ENCODE measurements at regions not wholly inside any gene's neighbourhood (a gene's known extent, or its start where the extent isn't known, plus 50 kb on each side); places are given as distances from the start of the nearest gene placed in this dataset.
A peak's percentile ranks its signal among the peaks of the same experiment; 100 is the strongest.

DNA sequence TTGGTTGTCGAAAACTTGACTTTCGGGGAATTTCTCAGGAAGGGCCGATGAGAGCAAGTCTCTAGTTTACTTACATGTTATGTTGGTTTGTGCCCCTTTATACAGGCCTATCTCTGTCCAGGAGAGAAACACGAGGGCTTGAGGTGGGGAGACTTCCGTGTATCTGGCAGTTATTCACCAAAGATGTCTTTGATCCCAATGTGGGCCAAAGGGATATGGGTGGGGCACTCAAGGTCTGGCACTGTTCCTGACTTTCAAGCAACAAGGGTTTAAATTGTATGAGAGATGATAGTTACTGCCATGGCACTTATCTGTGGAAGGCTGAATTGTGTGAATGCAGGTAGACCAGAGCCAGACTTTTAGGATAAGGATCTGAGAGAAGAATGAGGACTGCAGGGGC is 137.2 kb upstream of the DHRS4 start:
- in situ Hi-C loops (cut with HindIII; ENCODE audit: low pct_unique_long_range_greater_than_20kb, low sequenced_read_pairs), result no loop called here
- DNase-seq (ENCODE audit: low read depth), result no peak

DNA sequence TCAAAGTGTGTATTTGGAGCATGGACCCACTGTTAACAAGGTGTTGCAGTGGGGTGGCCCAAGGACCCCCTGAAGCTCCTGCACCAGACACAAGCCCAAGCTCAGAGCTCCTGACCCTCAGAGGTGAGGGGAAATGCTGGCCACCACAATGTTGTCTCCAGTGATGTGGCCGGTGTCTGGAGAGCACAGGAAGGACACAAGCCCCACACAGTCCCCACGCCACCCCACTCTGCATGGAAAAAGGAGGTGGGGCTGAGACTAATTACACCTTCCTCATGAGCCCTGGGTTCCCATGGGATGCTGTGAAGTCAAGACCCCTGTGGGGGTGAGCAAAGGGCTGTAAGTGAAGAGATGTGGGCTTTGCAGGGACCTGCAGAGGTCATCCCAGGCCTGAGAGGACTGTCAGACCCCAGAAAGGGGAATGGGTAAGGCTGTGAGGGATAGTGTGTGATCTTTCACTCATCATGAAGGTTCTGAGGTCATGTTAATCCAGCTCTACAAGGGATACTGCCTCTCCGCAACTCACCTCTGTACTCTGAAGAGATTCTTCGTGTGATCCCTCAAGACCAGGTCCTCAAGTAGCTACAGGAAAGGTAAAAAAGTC is 136.3 kb upstream of the DHRS4 start:
- in situ Hi-C loops (cut with HindIII; ENCODE audit: low pct_unique_long_range_greater_than_20kb, low sequenced_read_pairs), result no loop called here

DNA sequence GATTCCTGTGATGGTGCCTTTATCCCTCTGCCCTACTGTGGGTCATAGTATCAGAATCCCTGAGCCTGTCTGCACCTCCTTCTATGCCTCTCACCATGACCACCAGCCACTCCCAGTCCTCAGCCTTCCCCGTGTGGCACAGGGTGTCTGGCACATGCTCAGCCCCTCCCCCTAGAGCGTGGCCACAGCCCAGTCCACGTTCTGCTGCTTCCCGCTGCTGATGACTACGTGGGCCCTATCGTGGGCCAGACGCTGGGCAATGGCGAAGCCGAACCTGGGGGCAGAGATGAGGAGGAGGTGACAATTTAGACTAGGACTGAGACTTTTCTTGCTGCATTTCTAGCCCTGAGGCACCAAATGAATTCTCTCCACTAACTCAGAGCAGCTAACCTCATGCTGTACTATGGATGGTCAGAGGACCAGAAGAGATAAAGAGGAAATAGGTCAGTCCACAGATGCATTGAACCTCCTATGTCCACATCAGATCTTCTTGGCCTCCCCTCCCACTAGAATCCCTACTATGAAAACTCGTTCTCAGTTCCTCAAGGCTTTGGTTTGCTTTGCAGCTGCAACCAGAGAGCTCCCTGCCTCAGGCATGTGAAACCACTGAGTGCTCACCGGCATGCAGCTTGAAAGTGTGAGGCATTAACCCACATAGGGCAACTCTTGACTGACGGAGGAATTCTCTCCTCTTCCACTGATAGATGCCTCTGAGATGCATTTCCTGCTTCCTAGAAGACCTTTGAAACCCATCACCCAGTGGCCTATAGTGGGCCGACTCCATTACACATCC is 126.3 kb upstream of the DHRS4 start:
- no peak for DNase-seq (ENCODE audit: low read depth)
- in situ Hi-C loops (cut with HindIII; ENCODE audit: low pct_unique_long_range_greater_than_20kb, low sequenced_read_pairs), result no loop called here

More for the DNA sequence above, 136.3 kb upstream of the DHRS4 start:
- DNase-seq (ENCODE audit: low read depth), result no peak

DNA sequence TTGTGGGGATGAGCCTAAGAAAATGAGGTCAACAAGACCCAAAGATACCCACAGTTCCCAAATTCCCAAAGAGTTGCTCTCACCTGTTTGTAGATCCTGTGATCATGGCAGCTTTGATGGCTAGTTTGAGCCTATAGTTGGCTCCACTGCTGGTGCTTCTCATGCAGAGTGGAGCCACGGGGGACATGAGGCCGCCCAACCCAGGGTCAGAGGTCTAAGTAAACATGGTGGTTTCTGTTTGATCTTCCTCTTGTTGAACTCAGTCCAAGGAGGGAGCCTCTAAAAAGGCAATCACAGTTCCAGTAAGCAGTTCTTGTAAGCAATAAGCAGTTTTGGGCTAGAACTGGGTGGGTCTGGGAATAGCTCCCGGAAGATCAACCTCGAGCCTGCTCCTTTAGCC is 125.6 kb upstream of the DHRS4 start:
- in situ Hi-C loops (cut with HindIII; ENCODE audit: low pct_unique_long_range_greater_than_20kb, low sequenced_read_pairs), result no loop called here
- no peak for DNase-seq (ENCODE audit: low read depth)

DNA sequence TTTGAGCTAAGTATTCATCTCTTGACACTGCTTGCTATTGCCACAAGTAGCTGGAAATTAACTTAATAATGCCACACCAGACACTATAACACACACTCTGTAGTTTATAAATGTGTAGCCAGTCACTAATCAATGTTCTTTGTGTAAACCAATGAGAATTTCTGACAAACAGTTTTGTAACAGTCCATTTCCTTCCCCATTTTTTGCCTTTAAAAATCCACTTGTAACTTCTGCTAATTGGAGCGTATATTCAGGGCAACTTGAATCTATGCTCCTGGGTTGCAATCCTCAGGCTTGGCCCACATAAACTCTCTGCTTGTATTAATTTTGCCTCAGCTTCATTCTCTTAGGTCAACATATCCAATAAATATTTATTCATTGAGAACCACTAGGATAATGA is 125.0 kb upstream of the DHRS4 start:
- DNase-seq (ENCODE audit: low read depth), result no peak
- in situ Hi-C loops (cut with HindIII; ENCODE audit: low pct_unique_long_range_greater_than_20kb, low sequenced_read_pairs), result no loop called here

DNA sequence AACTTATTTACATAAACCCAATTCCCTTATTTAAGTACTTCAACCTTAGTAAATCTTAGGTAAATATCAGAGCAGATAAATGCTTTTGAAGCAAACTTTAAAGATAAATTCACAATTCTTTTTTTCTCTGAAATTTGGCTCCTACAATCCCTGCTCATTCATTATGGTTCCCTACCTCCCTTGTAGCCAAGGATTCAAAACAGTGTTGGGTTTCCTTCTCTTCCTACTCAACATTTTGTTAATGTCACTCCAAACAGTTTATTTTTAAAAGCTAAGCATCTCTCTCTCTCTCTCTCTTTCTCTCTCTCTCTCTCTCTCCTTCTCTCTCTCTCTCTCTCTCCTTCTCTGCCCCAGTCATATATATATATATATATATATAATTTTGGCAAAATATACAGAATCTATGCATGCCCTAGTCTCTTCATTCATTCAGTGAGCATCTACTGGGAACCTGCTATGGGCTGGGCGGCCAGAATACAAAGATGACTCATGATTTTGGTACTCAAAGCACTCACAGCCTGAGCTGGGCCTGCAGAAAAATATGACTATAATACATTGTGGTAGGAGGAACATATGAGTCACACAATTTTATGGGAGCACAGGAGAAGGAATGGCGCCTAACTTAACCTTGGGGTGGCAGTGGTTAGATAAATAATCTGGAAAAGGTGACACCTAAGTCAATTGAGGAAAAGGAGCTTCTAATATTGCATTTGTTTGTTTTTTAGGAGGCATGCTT is 123.7 kb upstream of the DHRS4 start:
- in situ Hi-C loops (cut with HindIII; ENCODE audit: low pct_unique_long_range_greater_than_20kb, low sequenced_read_pairs), result no loop called here

DNA sequence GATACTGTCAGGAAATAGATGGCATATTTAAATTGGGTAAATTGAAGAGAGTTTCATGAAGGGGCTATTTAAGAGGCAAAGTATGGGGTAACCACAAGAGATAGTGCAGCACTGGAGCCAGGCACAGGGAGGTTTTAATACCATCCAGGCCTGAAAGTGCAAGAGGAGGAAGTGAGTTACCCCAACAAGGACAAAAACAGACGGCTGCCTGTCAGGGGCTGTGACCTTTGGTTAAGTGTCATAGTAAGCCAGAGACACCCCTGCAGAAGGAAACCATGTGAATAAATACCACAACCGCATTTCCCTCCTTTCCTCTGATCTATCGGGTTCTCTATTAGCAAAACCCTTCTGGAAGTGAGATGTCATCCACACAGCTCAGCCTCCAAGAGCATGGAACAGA is 122.0 kb upstream of the DHRS4 start:
- no peak for DNase-seq (ENCODE audit: low read depth)

More for the DNA sequence above, 123.7 kb upstream of the DHRS4 start:
- DNase-seq (ENCODE audit: low read depth), result peak; percentile 75

DNA sequence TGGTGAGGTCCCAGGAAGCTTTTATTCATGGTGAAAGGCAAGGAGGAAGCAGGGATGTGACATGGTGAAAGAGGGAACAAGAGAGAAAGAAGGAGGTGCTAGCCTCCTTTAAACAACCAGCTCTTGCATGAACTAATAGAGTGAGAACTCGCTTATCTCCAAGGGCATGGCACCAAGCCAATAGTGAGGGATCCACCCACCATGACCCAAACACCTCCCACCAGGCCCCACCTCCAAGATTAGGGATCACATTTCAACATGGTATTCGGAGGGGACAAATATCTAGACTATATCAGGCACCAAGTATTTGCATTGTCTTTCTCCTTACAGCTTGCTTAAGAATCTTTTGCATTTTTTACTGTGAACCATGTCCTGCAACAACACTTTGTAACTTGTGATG is 91.9 kb upstream of the DHRS4 start:
- peak; percentile 2 for DNase-seq (ENCODE audit: low read depth)
- in situ Hi-C loops (cut with HindIII; ENCODE audit: low pct_unique_long_range_greater_than_20kb, low sequenced_read_pairs), result no loop called here

More for the DNA sequence above, 122.0 kb upstream of the DHRS4 start:
- in situ Hi-C loops (cut with HindIII; ENCODE audit: low pct_unique_long_range_greater_than_20kb, low sequenced_read_pairs), result no loop called here

DNA sequence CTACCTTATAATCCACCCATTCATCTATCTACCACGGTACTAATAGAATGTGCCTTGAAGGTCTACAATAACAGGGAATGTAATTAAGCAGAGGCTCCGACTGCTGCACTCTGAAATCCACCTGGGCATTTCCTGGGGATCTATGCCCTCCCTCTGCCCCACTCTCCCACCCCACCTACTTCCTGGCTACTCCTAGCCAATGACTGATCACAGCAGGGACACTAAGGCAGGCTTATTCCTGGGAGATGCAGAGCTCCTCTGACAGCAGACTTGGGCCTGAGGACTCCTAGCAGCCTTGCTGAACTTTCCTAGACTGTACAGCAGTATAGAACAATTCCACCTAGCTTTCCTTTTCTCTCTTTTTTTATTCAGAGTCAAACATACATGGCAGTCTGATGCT is 91.1 kb upstream of the DHRS4 start:
- in situ Hi-C loops (cut with HindIII; ENCODE audit: low pct_unique_long_range_greater_than_20kb, low sequenced_read_pairs), result no loop called here

DNA sequence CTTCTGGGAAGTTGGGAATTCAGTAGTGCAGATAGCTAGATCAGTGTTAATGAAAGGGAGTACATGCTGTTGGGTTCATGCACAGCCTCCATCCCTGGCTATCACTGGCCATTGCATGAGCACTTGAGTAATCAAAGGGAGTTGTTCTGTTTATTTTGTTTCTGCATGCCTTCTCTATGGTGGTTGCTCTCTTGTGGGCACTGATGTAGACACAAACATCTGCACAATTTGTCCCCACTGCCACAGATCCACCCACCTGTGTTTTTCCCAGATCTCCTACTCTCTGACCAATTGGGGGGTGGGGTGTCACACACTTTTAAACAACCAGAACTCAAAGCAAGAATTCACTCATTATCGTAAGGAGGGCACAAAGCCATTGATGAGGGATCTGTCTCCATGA is 89.7 kb upstream of the DHRS4 start:
- DNase-seq (ENCODE audit: low read depth), result no peak
- in situ Hi-C loops (cut with HindIII; ENCODE audit: low pct_unique_long_range_greater_than_20kb, low sequenced_read_pairs), result no loop called here

More for the DNA sequence above, 91.1 kb upstream of the DHRS4 start:
- no peak for DNase-seq (ENCODE audit: low read depth)

DNA sequence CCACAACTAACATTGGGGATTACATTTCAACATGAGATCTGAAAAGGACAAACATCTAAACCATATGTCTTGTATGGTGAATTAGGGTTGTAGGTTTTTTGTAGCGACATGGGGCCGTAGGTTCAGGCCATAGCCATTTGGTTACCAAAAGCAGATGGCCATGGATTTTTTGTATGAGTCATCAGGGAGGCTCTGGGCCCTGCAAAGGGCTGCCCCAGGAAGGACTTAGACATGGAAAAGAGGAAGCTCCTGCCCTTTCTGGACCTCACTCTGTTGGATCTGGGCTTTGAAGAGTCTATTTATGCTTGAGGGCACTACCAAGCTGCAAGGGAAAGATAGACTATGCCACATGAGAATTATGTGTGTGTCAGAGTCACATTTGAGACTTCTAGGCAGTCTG is 89.3 kb upstream of the DHRS4 start:
- in situ Hi-C loops (cut with HindIII; ENCODE audit: low pct_unique_long_range_greater_than_20kb, low sequenced_read_pairs), result no loop called here
- no peak for DNase-seq (ENCODE audit: low read depth)

DNA sequence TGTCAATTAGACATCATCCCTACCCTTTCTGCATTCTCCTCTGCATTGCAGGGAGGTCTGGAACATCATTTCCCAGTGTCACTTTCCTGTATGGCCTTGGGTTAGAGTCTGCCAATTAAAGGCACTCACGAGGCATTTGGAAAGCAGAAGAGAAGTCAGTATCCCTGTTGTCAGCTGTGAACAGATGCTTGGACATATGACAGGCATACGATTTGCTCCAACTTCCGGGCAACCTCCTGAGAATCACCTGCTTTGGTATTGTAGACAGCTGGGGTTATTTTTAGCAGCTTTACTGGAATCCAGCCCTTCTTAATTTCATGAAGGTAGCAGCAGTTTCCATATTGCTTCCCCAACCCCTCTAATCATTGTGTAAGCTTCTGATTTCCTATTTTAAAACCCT is 88.7 kb upstream of the DHRS4 start:
- in situ Hi-C loops (cut with HindIII; ENCODE audit: low pct_unique_long_range_greater_than_20kb, low sequenced_read_pairs), result no loop called here
- DNase-seq (ENCODE audit: low read depth), result no peak

DNA sequence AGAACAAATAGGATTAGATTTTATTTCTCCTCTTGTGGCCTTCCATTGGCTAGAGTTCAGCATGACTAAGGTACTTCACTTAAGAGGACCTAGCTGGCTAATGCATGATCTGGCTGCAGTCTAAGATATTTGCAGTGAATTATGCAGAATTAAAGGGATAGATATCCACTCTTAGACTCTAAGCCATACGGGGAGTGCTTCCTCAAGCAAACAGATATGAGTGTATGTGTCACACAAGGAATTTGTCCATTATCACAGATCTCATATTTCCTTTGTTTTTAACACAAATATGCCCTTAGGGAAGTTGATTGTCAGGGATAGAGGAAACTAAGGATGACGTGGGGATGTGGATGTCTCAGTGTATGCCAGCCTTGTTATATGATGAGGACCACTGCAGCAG is 88.1 kb upstream of the DHRS4 start:
- in situ Hi-C loops (cut with HindIII; ENCODE audit: low pct_unique_long_range_greater_than_20kb, low sequenced_read_pairs), result no loop called here

DNA sequence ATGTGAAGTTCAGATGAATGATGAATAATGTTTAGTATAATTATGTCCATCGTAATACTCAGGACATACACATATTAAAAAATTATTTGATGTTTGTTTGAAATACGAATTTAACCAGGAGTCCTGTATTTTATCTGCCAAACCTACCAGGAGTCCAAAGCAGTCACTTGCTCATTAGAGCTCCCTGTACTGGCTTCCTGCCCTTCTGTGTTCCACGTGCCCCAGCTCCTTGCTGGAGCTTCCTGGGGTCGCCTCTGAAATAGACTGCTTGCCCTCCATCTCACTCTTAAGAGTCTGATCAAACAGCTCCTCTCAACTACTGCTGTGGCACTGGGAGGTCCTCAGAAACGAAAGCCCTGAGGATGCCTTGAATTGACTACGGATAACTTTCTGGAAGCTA is 87.3 kb upstream of the DHRS4 start:
- DNase-seq (ENCODE audit: low read depth), result no peak
- in situ Hi-C loops (cut with HindIII; ENCODE audit: low pct_unique_long_range_greater_than_20kb, low sequenced_read_pairs), result no loop called here

More for the DNA sequence above, 88.1 kb upstream of the DHRS4 start:
- no peak for DNase-seq (ENCODE audit: low read depth)

DNA sequence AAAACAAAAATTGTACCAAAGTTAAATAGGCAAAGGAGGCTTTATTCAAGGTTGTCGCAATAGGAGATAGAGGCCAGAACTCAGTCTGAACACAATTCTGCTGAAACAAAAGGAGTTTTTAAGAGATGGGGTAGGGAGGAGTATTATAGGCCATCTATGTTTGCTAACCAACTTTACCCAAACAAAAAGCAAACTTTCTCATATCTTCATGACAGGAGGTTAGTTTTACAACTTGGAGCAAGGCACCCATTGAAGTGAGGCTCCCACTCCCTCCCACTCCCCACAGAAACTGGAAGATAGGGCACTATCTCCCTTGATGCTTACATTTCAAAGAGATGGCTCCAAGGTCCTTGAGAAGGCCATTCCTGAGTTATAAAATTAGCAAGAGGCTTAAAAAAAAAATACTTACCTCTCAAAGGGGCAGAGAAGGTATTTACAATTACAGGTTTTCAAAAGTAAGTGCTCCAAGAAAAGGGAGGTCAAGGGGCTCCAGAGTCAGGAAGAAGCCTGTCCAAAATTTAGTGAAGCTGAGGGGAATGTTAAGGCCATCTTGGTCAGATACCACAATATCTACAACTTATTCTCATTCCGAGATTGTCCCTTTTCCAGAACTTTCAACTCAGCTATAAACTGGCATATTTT is 84.4 kb upstream of the DHRS4 start:
- DNase-seq (ENCODE audit: low read depth), result no peak
- in situ Hi-C loops (cut with HindIII; ENCODE audit: low pct_unique_long_range_greater_than_20kb, low sequenced_read_pairs), result no loop called here

DNA sequence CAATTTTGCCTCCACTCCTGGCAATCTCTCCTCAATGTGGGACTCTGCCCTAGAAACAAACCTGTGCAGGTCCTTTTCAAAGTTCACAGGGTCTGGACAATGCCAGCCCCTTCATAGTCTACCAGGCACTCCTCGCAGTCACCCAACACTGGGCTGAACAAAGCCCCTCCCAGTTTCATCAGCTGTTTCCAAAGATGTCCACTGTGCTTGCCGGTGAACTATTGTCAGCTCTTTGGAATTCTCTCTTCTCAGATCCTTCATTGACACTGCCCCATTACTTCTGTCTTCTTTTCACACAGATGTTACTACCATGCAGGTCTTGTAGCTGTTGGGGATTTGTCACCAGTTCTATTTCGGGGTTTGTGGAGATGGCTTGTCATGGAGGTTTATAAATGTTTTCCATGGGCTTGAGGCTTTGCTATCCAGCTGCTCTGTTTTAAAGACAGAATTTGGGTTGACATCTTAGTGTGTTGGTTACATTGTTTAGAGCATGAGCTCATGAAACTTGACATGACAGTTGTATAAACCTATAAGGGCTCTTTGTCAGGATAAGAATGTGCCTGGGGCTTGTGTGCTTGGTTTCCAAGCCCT is 77.3 kb upstream of the DHRS4 start:
- DNase-seq (ENCODE audit: low read depth), result no peak

DNA sequence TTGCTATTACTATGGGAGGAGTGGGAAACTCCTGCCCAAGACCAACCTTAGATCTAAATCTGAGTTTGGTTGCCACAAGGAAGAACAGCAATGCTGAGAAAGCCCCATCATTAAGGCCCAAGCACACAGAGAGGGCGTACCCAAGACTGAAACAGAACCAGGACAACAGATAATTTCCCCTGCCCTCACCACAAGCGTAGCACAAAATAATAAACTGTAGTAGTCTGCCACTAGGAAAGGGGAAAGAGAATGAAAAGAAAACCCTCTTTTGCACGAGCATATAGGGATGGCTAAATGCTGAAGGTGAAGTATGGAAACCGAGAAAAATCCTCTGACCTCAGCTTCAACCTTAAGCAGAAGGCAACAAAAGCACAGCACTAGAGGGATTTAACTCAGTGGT is 76.5 kb upstream of the DHRS4 start:
- in situ Hi-C loops (cut with HindIII; ENCODE audit: low pct_unique_long_range_greater_than_20kb, low sequenced_read_pairs), result no loop called here

More for the DNA sequence above, 77.3 kb upstream of the DHRS4 start:
- in situ Hi-C loops (cut with HindIII; ENCODE audit: low pct_unique_long_range_greater_than_20kb, low sequenced_read_pairs), result no loop called here

DNA sequence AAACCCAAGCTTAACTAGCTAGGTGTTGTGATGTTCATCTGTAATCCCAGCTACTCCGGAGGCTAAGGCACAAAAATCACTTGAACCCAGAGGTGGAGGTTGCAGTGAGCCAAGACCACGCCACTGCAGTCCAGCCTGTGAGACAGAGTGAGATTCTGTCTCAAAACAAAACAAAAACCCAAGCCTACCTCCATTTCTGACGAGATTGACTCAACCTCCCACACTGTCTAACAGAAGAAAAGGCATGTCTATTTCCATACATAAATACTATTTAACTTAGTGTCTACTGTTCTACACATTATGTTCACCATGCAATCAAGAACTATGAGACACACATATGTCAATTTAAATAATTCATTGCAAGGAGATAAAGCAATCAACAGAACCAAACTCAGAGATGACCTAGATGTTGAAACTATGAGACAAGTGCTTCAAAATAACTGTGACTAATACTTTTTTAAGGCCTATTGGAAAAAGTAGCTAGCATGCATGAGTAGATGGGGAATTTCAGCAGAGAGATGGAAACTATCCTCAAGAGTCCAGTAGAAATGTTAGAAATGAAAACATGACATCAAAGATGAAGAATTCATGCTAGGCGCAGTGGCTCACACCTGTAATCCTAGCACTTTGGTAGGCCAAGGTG is 75.9 kb upstream of the DHRS4 start:
- in situ Hi-C loops (cut with HindIII; ENCODE audit: low pct_unique_long_range_greater_than_20kb, low sequenced_read_pairs), result no loop called here

More for the DNA sequence above, 76.5 kb upstream of the DHRS4 start:
- no peak for DNase-seq (ENCODE audit: low read depth)

More for the DNA sequence above, 75.9 kb upstream of the DHRS4 start:
- DNase-seq (ENCODE audit: low read depth), result no peak
